Left ventricle myocardium superior (tissue), 1 donor: ENCODE measurements at regions not wholly inside any gene's neighbourhood (a gene's known extent, or its start where the extent isn't known, plus 50 kb on each side); places are given as distances from the start of the nearest gene placed in this dataset.

Experiments
- ATAC-seq: fragments of 200-7000 bp; cut with Tn5 transposase; one replicate; pipeline ENCODE4 v1.9.1; 2020; ENCODE audit warnings: mild to moderate bottlenecking, moderate library complexity
- DNase-seq: peaks from one replicate; pipeline ENCODE4 v3.0.0-alpha.2; 2020
- intact Hi-C: fragments of 100-400 bp; cut with micrococcal nuclease; formaldehyde crosslinking; loops from one replicate; pipeline ENCODE4 v1.11.0; 2022
- donor health status: DM: no; HTN: yes; CAD: no; lungs with severe emphysema.

DNA sequence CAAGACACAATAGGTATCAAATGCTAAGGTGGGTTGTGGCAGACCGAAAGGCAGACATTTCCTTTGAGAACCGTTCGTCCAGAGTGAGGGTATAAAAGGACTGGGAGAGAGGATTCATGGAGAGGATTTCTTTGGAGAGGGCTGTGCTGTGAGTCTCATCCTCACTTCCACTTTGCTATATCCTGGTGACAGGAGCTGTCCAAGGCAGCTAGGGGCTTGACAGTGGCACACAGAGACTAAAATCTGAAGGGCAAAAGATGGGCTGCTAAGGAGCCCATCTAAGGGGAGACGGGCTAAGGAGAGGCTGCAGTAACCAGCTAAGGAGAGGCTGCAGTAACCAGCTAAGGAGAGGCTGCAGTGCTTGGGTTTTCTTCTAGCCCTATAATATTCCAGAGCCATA lies 214.0 kb upstream of the ADRA1B start:
- intact Hi-C loops = no loop called here
- no peak for ATAC-seq

DNA sequence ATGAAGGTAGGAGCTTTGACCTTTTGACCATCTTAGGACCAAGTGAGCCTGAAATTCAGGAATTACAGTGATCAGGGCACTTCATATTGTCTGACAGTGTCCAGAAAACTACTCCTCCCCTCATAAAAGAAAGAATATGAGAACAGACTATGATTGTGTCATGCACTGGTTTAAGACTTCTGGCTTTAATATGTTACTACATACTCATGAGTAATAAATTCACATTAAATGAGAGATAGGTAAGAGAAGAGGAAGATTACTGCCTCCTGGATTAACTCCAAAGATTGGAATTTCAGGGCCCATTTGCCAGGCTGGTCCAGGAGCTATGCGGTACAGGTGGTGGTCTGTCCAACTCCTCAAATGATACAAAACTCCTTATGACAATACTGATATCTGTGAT lies 213.5 kb upstream of the ADRA1B start:
- intact Hi-C loops = no loop called here
- ATAC-seq (no peak), DNase-seq (no peak)

More for the DNA sequence above, 214.0 kb upstream of the ADRA1B start:
- DNase-seq = no peak

DNA sequence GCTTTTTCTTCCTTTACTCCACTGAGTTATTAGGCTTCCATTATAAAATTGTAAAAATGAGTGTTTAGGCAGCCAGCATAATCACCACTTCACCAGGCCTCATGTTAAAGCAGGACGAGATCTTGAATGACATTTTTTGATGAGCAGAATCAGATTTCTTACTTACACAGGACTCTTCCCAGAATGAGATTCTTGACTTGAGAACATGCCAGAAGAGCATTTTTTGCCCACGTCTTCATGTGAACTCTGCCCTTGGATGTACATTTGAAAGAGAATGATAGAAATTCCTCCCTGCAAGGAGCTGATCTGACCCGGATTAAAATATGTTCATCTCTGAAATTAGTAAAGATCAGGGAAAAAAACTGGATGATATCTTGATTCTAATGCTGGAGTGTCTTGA lies 212.1 kb upstream of the ADRA1B start:
- ATAC-seq (no peak), DNase-seq (no peak)
- intact Hi-C loops = no loop called here

DNA sequence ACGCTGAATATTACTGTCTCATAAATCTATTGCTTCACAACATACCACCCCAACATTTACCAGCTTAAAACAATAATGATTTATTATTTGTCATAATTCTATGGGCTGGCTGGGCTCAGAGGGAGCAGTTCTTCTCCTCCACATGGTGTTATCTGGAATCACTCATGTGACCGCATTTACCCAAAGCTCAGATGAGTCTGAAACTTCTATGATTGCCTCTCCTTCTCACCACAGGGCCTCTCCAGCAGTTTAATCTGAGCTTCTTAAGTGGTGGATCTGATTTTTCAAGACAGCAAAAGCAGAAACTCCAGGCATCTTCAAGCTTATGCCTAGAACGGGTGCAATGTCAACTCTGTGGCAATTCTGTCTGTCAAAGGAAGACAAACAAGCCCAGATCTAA lies 210.3 kb upstream of the ADRA1B start:
- DNase-seq (no peak), ATAC-seq (no peak)
- intact Hi-C loops = no loop called here

DNA sequence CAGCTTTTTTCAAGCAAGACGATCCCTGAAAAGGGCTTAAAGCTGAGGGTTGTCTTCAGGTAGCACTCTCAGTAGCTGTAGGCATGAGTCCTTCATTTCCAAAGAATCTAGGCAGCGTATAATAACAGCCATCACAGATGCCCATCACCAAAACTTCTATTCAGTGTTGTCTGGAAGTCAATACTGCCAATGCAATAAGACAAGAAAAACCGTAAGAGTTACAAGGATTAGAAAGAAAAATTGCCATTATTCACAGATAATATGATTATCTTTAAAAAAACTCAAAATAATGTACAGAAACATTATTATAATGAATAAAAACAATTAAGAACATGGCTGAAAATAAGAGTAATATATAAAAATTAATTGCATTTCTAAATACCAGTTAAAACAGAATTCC lies 208.2 kb upstream of the ADRA1B start:
- intact Hi-C loops = no loop called here
- DNase-seq (no peak), ATAC-seq (no peak)

DNA sequence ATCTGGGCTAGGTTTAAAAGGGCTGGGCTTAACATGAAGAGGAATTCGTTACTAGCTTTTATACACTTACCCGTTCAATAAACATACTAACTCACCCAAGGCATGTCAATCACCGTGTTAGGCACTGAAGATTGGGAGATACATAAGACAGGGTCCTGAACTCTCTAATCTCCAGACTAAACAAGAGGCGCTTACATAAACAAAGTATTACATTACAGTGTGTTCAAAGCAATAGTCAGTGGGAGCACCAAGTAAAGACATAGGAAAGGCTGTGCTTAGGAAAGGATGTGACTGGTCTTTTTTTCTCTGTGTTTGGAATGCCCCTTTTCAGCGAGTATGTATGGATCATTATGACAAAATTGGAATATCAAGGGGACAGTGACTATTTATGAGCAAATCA lies 203.6 kb upstream of the ADRA1B start:
- ATAC-seq = no peak
- intact Hi-C loops = no loop called here
- DNase-seq = no peak

DNA sequence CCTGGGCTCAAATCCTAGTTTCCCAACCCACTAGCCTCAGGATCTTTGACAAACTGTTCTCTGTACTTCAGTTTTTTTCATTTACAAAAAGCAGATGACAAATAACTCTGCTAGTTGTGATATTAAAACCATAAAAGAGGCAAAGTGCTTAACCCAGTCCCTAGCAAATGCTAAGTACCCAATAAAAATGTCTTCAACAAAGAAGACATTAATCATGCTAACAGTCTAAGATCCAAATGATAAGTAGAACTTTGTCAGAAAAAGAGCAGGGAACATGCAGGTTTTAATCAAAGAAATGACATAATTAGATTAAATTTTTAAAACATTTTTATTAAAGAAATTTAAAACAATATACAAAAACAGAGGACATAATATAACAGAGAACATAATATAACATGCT lies 203.0 kb upstream of the ADRA1B start:
- DNase-seq = no peak
- no peak for ATAC-seq
- intact Hi-C loops = no loop called here

DNA sequence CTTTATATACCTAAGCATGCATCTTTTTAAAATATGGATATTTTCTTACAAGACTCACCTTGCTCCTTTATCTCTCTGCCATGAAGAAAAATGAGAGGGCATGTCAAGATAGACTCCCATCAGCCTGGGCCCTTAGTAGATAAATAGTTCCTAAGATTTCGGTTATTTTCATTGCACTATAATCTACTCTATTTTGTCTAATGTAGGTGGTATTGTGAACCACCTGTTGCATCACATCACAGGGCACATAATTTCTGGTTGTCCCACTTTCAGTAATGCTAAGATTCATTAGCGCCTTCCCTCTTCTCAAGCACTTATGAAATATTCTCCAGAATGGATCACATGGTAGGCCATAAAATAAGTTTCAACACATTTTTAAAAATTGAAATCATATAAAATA lies 202.5 kb upstream of the ADRA1B start:
- intact Hi-C loops = no loop called here
- ATAC-seq = no peak

DNA sequence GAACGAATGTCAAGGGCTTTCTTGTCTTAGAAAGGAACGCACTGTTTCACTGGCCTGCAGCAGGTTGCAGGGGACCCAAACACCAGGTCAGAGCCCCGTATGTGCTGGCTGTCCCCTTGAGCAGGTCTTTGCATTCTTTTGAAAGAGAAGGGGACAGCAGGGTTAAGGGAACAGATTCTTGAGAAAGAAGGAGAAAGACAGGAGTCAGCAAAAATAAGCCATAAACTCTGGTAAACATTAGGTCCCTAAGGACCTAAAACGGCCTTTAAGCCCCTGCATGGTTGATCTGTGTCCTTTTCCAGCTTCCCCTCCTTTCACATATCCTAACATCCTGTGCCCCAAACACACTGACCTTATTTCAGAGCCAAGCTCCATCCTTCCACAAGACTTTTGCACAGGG lies 190.8 kb upstream of the ADRA1B start:
- intact Hi-C loops = no loop called here
- ATAC-seq = no peak
- no peak for DNase-seq

More for the DNA sequence above, 202.5 kb upstream of the ADRA1B start:
- no peak for DNase-seq

DNA sequence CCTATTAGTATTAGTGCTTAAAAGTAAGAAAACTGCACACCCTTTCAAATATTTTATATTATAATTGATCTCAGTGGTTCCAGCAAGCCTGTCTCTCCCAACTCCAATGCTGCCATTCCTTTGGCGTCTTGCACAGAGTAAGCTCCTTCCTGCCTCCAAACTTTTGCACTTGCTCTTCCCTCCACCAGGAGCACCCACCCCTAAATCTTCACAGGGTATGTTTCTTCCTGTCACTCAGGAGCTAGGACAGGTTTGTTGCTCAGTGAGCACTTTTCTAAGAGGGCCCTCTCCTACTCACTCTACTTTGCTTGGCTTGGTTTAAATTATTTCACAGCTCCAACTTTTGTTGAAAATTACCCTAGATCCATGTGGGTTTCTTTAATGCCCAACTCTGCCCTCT lies 189.1 kb upstream of the ADRA1B start:
- intact Hi-C loops = no loop called here

DNA sequence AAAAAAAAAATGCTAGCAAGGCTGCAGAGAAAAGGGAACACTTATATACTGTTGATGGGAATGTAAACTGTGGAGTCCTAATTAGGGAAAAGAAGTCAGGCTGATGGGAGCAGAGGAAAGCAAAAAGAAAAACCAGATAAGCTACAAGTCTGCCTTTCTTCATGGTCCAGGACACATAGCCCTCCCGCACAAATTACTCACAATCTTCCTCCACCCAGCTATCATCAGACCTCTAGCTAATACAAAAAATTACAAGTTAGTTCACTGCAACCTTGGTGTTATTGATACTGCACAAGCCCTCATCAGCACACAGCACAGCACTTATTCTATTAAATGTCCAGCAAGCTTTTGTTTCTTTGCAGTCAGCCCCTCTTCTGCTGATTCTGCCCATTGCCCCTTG lies 186.0 kb upstream of the ADRA1B start:
- intact Hi-C loops = no loop called here
- no peak for ATAC-seq

More for the DNA sequence above, 189.1 kb upstream of the ADRA1B start:
- ATAC-seq = no peak
- no peak for DNase-seq

DNA sequence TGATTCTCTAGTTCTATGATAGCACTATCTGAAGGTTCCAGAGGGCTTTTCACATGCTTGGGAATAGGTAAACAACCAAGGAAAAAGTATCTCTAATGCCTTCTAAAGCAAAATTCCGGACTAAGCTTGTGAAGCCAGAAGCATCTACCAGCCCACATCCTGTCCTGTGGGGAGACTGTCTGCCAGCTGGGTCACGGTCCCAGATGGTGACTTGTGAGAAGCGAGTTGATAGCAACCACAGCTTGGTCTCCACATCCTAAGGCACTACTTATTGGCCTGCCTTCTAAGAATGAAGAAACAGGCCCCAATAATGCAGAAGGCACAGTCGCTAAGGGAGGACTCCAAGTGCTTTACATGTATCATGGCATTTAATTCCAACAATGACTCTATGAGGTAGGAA lies 184.1 kb upstream of the ADRA1B start:
- intact Hi-C loops = no loop called here
- no peak for ATAC-seq
- no peak for DNase-seq

More for the DNA sequence above, 186.0 kb upstream of the ADRA1B start:
- DNase-seq = no peak

DNA sequence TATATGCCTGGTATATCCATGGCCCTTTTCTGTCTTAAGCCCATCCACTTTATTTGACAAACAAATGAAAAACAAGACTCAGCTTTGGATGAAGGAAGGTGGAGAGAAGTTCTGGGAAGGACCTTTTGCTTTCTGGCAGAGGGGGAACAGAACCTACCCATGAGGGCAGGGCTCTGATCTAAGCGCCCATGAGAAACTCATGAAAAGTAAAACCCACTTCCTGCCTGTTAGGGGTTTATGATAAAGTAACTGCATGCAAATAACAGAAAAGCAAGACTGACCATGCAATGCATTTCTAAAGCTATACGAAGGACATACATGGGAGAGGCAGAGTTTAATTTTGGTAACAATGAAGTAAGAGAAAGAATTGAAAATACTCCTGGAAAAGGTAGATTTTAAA lies 181.9 kb upstream of the ADRA1B start:
- intact Hi-C loops = no loop called here
- no peak for DNase-seq
- no peak for ATAC-seq

DNA sequence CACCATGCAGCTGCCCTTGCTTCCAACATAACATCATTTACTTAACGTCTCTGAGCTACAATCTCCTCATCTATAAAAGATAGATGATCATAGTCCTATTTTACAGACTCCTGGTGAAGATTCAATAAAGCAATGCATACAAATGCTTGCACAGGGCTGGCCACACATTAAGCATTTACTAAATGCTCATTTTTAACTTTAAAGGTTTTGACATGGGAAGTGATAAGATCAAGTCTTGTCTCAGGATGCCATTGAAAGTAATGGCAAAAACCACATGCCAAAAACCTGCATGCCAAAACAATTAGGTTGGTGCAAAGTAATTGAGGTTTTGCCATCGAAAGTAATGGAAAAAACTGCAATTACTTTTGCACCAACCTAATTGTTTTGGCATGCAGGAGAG lies 181.2 kb upstream of the ADRA1B start:
- DNase-seq (no peak), ATAC-seq (no peak)
- intact Hi-C loops = no loop called here

DNA sequence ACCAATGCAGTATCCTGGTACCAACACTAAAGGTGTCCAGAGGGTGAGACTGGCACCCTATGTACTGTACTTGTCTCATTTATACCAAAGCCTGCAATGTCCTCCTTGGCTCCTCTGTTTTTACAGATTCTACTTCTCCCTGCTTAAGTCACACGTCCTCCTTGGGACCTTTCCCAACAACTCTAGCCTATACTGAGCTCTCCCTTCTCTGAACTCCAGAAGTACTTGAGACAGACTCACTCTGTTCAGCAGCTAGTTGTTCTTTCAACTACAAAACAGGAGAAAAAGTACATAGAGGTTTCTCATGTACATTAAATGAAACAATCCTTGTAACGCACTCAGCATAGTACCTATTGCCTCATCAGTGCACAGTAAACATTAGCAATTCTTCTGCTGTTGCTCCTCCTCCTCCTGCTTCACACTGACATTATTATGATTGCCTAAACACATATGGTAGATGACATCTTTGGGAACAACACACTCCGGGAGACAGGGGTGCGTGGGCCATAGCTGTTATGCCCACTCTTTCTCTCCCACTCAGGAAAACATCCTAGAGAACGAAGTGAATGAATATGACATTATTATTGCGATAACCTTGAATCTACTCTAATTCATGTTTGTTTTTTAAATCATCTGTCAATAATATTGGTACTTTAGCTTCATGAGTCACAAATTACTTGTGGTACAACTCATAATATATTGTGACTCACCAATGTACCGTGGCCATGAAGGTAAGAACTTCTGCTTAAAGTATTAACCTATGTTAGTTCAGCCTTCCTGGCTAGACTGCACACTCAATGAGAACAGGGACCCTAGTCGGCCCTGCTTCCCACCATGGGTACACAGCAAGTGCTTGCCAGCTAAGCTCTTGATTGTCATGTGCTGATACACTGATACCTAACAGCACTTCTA lies 180.3 kb upstream of the ADRA1B start:
- intact Hi-C loops = no loop called here
- ATAC-seq = no peak
- no peak for DNase-seq

DNA sequence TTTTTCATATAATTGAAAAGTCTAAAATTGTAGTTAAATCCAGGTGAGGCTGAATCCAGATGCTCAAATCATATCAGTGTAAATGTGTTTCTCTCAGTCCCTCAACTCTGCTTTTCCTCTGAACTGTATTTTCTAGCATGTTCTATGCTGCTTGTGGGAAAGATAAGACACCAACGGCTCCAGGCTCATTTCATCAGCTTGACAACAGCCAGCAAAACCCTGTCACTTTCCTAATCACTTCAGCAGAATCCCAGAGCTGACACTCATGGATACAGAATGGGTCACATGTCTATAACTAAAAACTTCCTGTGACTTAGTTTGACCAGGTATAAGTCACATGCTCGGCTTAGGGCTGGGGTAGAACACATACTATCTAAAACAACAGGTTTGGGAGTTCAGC lies 179.4 kb upstream of the ADRA1B start:
- DNase-seq = no peak
- ATAC-seq = peak; percentile 60
- intact Hi-C loops = no loop called here

DNA sequence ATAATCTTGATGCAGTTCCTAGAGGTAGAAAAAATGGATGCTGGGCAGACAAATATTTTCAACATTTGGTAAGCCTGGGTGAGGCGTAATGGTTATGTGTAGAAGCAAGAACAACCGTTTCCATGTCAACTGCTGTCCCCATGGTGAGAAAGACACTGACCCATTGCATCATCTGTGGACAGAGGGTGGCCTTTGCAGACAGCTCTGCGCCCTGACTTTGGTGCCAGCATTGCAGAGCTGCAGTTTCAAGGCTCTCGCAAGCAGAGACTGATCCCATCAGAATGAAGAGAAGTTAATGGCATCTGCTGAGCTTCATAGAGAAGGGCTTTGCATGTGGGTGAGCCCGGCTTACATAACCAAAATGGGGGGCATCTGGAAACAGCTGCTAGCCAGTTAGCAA lies 179.0 kb upstream of the ADRA1B start:
- intact Hi-C loops = no loop called here
- ATAC-seq (peak; percentile 74), DNase-seq (no peak)

DNA sequence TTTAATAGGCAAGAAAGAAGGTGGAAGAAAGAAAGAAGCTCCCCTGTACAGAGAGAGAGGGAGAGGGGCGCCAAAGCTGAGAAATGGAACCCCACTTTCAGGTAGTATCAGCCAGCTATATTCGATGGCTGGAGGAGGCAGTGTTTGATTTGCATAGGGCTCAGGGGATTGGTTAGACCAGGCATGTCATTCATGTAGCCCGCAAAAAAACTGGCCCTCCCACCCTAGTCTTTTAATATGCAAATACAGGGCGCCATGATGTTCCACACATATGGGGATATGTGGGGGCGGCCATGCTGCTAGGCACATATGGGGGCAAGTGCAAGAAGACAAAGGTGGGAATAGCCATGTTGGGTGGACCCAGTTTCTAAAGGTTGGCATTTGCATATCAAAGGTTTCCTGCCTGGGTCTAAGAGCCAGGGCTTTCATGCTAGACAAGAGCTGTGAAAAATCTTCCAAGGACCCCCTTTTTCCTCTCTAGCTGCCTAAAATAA lies 174.4 kb upstream of the ADRA1B start:
- DNase-seq (no peak), ATAC-seq (no peak)
- intact Hi-C loops = no loop called here

DNA sequence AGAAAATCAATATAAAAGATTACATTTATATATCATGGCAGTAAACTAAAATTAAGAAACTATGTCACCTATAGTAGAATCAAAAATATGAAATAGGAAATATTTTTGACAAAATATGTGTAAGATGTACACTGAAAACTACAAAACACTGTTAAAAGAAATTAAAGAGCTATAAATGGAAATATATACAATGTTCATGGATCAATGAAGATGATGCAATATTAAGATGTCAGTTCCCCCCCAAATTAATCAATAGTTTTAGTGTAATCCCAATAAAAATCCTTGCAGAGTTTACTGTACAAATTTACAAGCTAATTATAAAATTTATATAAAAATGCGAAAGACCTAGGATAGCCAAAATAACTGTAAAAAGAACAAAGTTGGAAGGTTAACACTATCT lies 173.0 kb upstream of the ADRA1B start:
- no peak for ATAC-seq
- intact Hi-C loops = no loop called here
- DNase-seq = no peak

DNA sequence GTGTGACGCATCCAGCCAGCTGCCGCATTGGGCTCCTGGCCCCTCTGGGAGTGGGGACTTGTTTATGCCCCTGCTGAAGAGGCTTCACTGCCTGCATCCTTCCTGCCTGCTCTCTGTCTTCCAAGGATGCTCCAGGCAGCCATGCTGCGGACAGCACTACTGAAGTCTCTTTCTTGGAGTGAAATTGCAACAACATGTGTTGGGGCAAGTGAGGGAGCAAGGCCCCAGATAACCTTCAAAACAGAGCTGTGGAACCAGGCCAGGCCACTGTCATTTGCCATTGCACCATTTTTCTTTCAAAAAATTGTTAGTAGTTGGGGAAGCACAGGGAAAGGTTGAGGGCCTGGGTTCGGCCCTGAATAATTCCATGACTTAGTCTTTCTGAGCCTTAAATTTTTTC lies 169.6 kb upstream of the ADRA1B start:
- ATAC-seq = no peak
- DNase-seq = no peak
- intact Hi-C loops = no loop called here

DNA sequence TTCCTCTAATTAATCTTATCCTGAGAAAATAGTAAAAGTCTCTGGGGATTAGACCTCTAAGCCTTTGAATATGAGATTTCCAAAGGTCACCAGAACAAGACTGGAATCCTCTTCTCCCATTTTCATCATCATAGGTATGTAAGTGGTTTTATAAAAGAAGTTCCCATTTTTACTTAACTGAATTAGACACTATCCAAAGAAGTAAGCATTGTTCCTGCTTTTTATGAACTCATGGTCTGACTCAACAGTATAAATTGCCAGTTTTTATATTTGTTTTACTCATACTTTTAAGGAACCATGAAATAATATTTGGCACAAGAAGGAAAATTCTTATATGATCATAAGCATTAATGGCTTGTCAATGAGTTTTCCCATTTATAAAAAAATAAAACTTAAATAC lies 167.1 kb upstream of the ADRA1B start:
- DNase-seq (no peak), ATAC-seq (no peak)
- intact Hi-C loops = no loop called here
